NCI-H1105 (cell line): ENCODE measurements at regions not wholly inside any gene's neighbourhood (a gene's known extent, or its start where the extent isn't known, plus 50 kb on each side); places are given as distances from the start of the nearest gene placed in this dataset.

Experiments
- DNase-seq: peaks from one replicate; lab custom pipeline; 2025; lab: John Stamatoyannopoulos, UW

GRCh38 chr2:67660015-67660602 lies 263.0 kb downstream of the ETAA1 start:
- no peak for DNase-seq

DNA sequence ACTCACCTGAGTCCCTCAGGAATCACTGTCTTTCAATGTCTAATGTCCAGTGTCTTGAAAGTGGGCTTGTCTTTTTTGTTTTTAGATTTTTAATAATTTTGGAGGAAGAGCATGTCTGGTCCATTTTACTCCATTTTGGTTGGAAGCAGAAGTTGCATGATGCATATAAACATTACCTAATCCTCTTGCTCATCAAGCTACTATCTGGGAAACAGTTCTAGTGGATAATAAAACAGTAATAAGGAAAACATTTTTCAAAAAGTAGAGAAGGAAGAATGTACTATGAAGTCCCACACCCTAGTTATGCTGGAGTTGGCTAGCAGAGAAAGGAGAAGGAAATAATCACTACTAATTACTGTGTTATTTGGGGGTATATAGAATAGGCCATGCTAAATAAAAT lies 263.7 kb downstream of the ETAA1 start:
- no peak for DNase-seq

DNA sequence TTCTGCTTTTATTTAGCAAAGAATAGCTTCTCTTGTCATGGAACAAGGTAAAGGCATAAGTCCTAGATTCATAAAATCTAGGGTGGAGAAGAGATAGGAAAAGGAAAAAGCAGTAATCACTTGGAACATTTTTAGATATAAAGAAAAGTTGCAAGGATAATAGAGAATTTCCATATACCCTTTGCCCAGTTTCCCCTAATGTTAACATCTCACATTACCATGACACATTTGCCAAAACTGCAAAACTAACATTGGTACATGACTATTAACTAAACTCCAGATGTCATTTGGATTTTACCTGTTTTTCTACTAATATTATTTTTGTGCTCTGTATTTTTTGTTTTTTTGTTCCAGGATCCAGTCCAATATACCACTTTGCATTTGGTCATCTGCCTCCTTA lies 265.1 kb downstream of the ETAA1 start:
- DNase-seq: no peak

DNA sequence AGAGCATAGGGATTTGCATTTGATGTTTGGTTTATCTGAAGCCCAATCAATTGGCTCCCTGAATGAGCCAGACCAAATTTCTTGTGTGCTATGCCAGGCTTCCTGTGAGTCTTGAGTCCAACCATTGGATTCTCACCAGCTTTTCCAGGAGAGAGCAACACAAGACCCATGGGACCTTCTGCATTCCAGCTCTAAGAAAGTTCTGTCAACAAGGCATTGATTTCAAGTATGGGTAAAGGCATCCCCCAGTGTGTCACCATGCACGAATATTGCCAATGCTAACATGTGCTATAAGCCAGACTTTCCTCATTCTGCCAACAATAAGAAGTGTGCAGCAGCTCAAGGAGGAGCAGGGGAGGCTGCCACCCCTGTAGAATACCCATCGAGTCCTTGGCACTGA lies 266.6 kb downstream of the ETAA1 start:
- no peak for DNase-seq

DNA sequence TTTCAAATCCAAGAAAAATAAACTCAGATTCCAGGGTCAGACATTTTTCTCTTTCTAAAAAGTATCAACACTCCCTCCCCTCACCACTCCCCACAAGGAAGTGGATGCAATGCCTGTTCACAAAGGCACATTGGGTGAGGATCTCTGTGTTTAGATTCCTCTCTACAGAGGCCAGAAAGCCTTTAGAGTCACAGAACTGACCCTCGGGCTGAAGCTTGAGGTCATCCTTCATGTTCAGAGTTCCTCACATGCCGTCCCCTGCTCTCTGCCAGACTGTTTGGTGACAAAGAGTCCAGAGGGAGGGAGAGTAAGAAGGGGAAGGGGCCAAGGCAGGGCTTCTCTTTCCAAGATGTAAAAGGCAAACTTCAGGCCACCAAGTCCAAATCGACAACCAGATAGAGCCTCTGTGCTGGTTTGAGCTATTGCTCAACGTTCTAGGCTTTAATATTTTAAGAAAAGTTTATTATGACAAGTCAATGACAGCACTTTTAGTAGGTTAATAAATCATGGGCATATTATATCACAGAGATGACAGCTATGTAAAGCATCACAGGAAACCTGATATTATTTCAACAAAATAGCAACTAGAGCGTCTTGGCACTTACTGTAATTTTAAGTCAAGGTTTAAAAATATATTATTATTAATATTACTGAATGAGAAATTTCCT lies 269.4 kb downstream of the ETAA1 start:
- DNase-seq: no peak

GRCh38 chr2:67667054-67667908 lies 270.1 kb downstream of the ETAA1 start:
- no peak for DNase-seq

GRCh38 chr2:67668538-67668937 lies 271.4 kb downstream of the ETAA1 start:
- no peak for DNase-seq

GRCh38 chr2:67669168-67669567 lies 272.0 kb downstream of the ETAA1 start:
- no peak for DNase-seq

- no peak for DNase-seq
Observed at GRCh38 chr2:67669766-67670165, 272.6 kb downstream of the ETAA1 start.

GRCh38 chr2:67670747-67671183 lies 273.6 kb downstream of the ETAA1 start:
- no peak for DNase-seq

GRCh38 chr2:67671464-67672450 lies 274.6 kb downstream of the ETAA1 start:
- DNase-seq: no peak

DNA sequence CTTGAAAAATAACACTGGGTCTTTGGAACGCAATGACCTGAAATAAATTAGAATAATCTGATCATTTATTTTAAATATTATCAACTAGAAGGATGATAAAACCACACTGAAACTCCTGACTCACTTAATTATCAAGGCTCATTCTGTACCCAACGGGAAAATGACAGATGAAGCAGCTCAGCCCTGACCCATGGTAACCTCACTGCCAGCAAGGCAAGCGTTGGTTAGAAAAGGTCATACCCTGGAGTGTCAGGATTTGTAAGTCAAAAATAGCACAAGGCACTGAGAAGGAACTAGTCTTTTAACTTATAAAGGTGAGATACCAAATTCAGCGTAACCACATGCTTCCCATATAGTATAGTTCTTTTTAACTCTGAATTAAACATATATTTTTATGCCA lies 277.5 kb downstream of the ETAA1 start:
- no peak for DNase-seq

GRCh38 chr2:67684991-67685390 lies 287.9 kb downstream of the ETAA1 start:
- no peak for DNase-seq

- DNase-seq: no peak
Observed at GRCh38 chr2:67686254-67686653, 289.1 kb downstream of the ETAA1 start.

DNA sequence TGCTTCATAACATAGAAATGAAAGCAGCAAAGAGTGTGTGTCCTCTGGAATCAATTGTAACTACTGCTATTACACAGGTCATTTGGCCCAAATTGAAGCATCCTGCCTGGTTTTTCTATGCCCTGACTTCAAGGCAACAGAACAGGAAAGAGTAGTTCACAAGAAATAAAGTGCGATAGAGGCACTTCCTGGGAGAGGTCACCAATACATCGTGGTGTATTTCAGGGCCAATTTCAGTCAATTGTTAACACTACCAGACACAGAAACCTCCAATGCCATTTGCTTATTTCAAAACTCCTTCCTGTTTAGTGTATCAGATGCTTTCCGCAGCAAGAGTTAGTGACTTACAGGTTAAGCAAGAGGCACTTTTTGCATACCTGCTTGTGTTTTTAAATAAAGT lies 292.1 kb downstream of the ETAA1 start:
- no peak for DNase-seq

DNA sequence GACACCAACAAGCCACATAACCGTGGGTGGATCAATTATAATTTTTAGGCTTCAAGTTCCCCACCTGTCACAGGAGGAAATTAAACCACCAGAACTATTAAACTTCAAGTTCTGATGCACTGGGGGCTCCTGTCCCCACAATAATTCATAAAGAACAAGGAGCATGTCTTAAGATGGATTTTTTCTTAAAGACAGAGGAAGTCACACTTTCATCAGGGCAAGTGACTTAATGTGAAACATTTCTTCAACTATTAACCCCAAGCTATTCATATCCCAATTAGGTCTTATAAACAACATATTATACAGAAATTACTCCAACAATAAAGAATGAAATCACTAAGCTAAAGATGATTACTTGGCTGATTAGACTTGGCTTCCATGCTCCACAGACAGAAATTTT lies 292.5 kb downstream of the ETAA1 start:
- DNase-seq: no peak

- no peak for DNase-seq
Observed at GRCh38 chr2:67694445-67694844, 297.3 kb downstream of the ETAA1 start.

- no peak for DNase-seq
Observed at GRCh38 chr2:67701011-67701410, 303.9 kb downstream of the ETAA1 start.

- no peak for DNase-seq
Observed at GRCh38 chr2:67702284-67702683, 305.2 kb downstream of the ETAA1 start.

DNA sequence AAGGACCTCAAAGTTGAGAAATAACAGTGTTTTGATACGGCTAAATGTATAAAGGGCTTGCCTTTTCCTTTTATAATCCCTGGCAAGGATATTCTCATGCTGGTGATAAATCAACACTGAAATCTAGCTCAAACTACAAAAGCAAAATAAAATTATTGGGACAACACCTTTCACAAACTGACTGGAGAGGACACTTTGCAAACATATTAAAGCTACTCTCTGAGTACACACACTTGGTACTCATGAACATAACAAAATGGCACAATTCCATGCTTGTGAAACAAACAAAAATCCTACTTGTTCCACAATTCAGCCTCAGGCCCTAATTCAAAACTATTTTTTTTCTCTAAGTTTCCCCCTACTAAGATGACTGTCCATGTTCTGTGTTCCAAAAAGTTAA lies 305.8 kb downstream of the ETAA1 start:
- DNase-seq: no peak

DNA sequence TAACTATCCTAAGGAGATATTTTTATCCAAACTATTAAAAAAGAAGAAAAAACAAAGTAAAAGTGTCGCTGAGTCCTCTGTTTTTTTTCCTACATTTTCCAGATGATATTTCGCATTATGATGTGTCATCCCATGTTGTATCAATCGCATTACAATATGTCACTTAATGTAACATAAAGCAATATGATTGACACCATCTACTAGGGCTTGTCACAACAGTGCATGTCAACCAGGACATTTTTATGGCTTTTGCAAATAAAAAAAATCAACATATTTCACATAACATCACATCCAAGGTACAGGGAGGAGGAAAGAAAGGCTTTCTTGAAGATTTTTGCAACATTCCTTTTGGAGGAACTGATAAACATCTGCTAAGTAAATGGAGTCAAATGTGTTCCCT lies 308.9 kb downstream of the ETAA1 start:
- no peak for DNase-seq

- no peak for DNase-seq
Observed at GRCh38 chr2:67707896-67708295, 310.8 kb downstream of the ETAA1 start.
